HG03280 (cell line): ENCODE measurements at regions not wholly inside any gene's neighbourhood (a gene's known extent, or its start where the extent isn't known, plus 50 kb on each side); places are given as distances from the start of the nearest gene placed in this dataset.
"Not testable (repeated sequence)": the region's sequence is repeated elsewhere in the genome, so short reads cannot be mapped to it uniquely, and the experiment has no call there.

Experiments used
- ATAC-seq: cut with Tn5 transposase; IDR thresholded peaks from one replicate; pipeline ENCODE4 v1.9.1; 2021; ENCODE audit warnings: mild to moderate bottlenecking, moderate library complexity; ENCODE audit not compliant: unreplicated experiment

DNA sequence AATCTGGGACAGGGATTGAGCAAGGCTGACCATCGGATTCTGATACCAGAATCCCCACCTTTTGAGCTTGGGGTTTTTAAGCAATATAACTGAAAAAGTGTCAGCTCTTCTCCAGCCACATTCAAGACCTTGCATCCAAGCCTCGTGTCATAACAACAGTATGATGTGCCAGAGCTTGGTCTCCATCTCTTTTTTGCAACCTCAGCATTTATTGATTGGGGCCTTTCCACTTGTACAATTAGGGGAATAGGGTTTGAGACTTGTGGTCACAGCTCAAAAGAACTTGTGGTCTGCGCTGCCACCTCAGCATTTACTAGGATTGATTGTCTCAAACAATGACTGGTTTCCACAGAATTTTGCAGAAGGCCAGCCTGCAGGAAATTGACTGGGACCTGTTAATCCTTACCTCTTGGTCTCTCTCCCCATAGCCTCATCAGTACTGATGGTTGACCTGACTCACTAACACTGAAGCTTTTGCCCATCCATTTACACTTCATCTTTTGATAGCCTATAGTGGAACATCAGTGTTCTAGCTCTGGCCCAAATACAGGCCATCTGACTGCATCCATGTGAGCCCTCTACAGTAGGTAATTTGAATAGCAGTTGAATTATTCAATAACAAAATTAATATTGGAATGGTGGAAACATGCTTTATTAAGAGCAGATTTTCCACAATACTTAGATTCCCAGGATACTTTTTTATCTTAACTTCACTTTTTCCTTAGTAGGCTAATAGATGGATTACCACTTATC, 381.6 kb upstream of the PRR16 start:
- no peak for ATAC-seq

DNA sequence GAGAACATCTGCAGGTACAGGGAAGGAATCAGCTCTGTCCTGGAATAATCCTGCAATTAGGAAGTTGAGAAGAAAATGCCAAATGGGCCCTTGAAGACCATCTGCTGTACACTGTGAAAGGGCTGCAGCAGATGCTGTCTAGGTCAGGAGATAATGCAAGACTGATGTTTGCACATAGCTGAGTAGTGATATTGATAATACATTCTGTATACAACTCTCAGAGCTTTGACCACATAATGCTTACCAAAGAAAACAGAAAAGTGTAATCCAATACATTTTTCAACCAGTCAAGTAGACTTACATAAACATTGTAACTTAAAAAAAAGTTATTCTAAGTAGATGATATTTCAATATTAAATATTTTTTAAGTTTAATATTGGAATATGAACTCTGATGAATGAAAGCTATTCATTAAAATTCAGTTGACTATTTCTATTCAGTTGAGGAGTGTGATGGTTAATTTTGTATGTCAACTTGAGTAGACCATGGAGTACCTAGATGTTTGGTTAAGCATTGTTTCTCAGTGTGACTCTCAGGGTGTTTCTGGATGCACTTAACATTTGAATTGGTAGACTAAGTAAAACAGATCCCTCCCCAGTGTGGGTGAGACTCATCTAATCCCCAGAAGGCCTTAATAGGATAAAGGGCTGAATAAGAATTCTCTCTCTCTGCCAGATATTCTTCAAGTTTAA, 380.1 kb upstream of the PRR16 start:
- ATAC-seq = no peak

DNA sequence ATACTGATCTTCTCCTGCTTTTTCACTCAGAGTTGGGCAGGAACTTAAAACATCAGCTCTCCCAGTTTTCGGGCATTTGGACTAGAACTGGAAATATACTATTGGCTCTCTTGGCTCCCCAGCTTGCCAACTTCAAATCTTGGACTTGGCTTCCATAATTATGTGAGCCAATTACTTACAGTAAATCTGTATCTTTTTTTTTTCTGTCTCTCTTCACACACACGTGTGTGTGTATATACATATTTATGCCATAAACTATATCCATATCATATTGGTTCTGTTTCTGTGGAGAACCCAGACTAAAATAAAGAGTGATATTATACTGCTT, 379.6 kb upstream of the PRR16 start:
- no peak for ATAC-seq

DNA sequence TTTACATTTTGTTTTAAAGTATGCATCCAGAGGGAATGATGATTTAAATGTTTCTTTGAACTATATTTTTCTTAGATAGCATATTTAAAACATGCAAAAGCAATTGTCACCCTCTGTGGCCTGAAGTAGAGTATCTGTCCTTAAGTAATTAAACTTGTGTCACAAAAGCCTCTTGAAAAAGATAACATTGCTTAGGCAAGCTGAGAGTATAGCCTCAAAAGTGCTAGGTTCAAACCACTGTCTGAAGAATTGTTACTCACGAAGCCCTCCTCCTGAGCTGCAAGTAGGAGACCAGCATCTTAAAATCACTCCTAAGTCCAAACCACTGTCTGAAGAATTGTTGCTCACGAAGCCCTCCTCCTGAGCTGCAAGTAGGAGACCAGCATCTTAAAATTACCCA, 378.0 kb upstream of the PRR16 start:
- ATAC-seq = no peak

DNA sequence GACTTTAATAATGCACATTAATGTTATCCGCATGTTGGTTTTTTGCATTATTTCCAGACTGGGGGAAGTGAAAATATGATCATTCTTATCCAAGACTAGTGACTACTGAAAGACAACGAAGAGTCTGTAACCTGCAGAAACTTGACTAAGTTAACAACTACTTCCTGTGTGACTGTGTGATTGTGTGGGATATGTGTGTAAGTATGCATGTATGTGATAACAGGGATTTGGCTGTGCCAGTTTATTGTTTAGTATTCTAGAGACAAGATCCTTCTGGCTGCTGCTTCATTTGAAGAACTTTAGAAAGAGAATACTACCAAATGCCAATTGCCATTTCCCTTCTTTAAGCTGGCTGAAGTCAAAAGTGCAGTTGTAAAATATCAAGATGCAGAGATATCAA, 375.7 kb upstream of the PRR16 start:
- no peak for ATAC-seq

DNA sequence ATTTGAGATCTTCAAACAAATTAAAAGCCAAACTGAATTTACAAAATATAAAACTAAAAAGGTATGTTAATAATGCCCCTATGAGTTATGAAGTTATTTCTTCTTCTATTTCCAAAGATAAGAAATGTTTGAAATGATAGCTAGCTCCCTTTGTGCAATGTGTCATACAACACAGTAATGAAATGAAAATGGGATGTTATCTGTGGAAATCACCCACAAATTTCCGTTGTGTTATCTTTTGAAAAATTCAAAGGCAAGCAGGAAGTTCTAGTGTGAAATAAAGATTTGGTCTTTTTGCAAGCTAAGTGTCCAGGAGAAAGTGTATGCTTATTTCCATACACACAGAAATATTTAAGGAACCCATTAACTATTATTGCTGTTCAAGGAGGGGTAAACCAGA, 375.3 kb upstream of the PRR16 start:
- ATAC-seq = no peak

DNA sequence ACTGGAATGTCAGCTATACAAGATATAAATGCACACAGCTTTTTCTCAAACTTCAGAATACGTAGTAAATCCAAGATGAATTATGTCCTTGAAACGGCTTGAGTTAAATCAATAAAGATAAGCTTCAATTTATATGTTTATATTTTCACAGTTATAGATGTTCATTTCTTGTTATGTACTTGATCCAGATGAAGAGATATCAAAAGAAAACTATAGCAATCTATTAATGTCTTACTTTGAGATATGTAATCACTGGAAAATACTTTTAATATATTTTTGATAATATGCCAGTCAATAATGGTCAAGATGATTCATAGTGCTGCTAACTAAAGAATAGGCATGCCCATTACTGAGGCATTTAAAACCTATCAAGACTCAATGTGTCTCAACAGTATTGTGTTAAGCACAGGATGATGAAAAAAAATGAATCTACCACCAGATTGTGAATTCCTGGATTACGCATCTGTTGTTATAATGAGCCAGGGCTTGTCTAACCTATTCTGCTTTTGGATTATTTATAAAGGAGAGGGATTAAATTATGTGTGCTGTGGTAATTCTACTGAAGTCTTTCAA, 372.6 kb upstream of the PRR16 start:
- no peak for ATAC-seq

DNA sequence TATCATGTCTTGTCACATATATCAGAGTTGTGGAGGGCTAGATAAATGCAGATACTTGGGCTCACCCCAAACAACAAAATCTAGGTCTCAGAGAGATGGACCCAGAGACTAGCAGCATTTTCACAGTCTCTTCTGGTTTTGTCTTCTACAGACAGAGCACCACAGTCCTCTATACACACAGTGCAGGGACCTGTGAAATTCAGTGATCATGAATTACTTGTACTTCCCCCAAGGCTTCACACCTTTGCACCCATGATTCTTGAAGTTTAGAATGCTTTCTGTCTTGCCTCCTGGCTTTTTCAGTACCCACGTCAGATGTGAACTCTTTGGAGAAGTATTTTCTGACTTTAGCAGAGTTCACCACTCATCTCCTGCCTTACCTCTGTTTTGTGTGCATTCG, 371.5 kb upstream of the PRR16 start:
- ATAC-seq = no peak

DNA sequence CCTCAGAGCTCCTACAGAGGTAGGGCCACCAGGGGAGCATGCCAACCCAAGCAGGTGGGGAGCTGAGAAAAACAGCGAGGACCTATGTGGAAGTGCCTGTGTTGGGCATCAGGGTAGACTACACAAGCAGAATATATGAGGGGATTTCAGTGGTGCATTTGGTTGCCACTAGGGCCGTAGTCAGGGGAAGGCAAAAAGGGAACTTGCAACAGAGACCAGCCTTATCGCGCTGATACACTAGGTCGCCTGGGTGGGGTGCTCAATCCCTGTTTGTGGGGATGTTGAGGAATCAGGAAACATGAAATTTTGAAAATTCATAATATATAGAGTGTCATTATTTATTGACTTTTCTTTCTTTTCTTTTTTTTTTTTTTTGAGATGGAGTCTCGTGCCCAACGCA, 370.9 kb upstream of the PRR16 start:
- no peak for ATAC-seq

DNA sequence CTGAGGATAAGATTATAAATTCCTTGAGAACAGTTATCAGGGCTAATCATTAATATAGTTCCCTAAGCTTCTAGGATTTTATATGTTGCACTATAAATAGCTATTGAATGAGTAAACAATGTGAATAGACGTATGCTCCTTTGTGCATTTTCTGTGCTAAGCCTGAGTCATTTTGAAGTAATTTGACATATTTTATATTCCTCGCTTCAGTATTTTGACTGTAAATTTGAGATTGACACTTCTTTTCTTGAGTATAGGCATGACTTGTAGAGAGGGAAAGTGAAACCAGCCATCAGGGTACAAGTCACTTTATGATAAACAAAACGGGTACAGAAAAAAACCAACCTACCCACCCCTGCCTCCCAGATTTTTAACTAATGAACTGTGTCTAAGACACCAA, 367.7 kb upstream of the PRR16 start:
- ATAC-seq = peak; percentile 57

DNA sequence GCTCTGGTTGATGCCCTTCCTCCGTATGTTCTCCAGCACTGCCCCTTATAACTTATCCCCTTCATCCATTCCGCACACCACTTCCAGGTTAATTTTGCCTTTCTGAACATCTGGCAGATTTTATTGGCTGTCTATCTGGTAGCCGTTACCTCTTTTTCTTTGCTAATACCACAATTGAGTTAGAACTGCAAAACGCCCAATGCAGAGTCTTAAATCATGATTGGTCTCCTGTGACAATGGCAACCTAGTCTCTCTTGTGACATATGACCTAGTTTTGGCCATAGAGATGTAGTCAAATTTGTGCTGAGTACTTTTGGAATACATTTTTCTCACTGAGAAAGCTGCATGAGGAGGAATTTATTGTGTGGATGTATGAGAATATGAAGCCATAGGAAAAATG, 365.7 kb upstream of the PRR16 start:
- ATAC-seq = no peak

DNA sequence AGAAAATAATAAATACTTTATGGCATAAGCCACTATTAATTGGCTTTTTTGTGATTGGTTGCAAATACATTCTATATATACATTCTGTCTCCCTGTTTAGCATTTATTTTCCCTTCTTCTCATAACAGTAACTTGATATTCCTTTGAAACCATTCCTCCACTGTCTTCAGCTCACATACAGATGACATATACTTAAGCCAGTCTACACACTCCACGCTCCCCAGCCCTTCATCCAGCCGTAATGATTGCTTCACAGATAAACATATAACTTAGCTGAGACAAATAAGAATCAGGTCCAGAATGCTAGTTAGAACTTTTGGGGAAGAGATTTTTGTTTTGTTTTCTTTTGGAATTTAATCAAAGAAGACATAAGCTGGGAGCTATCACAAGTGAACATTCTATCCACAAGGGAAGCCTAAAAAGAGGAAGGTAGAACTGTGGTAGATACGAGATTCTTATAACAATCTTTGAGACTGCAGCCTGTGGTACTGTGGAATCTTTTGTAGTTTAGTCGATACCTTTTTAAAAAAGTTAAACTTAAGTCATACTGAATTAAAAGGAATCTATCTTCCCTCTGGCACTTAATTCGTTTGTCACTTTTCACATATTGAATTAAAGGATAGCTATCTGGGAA, 365.1 kb upstream of the PRR16 start:
- ATAC-seq = no peak

DNA sequence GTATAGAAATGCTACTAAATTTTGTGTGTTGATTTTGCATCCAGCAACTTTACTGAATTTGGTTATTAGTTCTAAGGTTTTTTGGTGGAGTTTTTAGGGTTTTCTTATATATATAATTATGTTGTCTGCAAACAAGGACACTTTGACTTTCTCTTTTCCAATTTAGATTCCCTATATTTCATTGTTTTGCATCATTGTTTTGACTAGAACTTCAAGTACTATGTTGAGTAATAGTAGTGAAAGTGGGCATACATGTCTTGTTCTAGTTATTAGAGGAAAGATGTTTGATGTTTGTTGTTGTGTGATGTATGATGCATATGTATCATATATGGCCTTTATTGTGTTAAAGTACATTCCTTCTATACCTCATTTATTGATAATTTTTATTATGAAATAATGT, 362.3 kb upstream of the PRR16 start:
- ATAC-seq = no peak

DNA sequence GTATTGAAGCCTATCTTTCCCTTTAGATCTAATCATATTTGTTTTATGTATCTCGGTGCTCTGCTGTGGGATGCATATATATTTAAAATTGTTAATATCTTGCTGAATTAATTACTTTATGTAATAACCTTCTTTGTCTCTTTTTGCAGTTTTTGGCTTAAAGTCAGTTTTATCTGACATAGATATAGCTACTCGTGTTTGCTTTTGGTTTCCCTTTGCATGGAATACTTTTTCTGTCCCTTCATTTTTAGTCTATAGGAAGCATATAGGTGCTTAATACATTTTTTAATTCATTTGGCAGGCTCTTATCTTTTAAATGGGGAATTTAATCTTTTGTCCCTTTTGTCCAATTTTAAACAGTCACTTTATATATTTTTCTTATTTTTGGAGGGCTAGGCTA, 360.6 kb upstream of the PRR16 start:
- ATAC-seq = no peak

DNA sequence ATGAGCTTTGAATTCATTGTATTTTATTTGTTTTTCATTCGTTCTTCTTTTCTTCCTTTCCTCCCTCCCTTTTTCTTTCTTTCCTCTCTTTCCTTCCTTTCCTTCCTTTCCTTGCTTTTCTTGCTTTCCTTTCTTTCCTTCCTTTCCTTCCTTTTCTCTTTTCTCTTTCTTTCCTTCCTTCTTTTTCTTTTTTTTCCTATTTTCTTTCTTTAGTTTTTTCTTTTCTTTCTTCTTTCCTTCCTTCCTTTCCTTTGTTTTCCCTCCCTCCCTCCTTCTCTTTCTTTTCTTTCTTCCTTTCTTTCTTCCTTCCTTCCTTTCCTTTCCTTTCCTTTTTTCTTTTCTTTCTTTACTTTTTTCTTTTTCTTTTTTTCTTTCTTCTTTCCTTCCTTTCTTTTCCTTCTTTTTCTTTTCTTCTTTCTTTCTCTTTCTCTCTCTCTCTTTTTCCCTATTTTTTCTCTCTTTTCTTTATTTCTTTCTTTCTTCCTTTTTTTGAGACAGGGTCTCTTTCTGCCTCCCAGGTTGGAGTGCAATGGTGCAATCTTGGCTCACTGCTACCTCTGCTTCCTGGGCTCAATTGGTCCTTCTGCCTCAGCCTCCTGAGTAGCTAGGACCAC, 357.1 kb upstream of the PRR16 start:
- no peak for ATAC-seq

DNA sequence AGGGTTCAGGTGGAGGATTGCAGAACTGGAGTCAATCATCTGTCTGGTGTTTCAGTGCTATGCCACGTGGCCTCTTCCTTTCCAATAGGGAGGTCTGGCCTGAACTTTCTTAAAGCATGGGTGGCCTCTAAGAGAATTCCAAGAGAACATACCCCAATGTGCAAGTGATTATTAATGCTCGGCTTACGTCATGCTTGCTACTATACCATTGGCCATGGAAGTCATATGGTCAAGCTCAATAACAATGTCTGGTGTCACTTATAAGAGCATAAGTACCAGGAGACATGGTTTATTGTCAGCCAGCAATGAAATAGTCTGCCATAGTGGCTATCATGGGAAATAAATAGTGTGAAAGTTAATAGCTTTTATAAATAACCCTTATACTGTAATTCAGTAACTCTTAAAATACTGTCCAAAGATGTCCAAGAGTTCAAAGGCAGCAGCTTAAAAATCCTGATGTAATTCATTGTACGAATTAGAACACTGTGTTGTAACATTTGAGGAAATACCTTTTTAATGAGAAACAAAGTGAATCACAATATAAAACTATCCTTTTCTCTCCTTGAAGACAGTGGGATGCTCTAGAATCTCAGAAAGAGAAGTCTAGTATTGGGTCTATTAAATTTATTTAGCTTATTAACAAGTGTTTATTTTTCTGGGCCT, 355.4 kb upstream of the PRR16 start:
- ATAC-seq = no peak

DNA sequence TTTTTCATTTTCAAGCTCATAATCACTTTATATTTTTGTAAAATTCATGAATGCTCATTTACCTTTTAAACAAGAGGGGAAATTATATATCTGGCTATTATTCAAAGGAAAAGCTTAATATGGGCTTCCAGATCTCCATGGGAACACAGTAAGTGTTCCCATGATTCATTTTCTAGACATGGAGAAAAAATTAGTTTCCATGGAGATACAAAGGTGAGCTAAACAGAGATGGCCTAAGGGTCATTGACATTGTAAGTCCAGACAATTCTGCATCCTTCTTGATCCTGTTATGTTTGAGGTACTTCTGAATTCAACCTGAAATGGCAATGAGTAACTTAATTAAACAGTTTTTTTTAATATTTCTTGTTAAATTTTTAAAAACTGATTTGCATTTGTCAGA, 341.4 kb upstream of the PRR16 start:
- no peak for ATAC-seq

DNA sequence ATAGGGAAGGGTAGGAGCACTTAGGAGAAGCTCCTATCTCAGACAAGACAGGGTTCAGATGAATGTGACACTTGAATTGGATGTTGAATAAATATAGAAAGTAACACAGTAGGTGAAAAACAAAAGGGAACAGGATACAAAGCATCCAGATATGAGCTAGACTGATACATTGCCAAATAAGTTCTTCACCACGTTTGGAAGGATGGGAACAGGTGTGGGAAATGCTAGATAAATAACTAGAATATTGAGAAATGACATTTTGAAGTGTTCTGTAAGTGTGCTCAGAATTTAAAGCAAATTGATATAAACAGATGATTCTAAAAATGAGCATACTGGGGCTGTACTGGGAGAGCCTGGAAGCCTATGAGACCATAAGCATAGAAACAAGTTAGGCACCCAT, 340.1 kb upstream of the PRR16 start:
- ATAC-seq = no peak

DNA sequence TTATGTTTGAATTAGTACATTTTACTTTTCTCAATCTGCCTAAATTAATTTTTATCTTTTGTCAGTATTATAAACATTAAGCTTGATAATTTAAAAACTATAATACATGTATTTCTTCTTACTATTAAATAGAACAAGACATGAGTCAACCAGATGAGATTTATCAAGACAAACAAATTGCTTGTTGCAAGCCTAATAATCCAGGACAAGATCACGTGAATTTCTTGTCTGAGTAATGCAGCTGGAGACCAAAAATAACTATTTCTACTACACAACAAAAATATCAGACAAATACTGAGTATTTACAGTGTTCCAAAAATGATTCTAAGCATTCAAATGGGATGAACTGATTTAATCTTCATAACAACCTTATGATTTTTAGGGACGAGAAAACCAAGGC, 339.1 kb upstream of the PRR16 start:
- no peak for ATAC-seq

DNA sequence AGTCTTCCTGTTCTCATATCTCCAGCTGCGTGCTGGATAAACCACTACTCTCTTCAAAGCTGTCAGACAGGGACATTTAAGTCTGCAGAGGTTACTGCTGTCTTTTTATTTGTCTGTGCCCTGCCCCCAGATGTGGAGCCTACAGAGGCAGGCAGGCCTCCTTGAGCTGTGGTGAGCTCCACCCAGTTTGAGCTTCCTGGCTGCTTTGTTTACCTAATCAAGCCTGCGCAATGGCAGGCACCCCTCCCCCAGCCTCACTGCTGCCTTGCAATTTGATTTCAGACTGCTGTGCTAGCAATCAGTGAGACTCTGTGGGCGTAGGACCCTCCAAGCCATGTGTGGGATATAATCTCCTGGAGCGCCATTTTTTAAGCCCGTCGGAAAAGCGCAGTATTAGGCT, 331.8 kb upstream of the PRR16 start:
- ATAC-seq = not testable (repeated sequence)

DNA sequence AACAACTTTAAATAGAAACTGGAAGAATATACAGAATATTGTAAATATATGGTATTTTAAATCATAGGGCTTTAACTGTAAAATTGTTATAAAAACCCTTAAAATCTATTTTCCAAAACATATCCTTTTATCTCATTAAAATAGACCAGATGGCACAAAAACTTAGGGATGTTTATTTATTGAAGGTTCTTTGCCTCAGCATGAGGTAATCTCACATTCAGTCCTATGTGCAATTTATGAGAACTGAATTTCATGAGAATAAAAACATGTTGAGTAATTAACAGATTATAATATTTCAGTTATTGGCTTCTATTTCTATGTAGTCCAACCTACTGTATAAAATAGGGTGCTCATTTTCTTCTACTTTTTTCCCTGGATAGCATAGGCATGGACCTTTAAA, 329.2 kb upstream of the PRR16 start:
- no peak for ATAC-seq
